ENCODE measurements at regions not wholly inside any gene's neighbourhood (a gene's known extent, or its start where the extent isn't known, plus 50 kb on each side); places are given as distances from the start of the nearest gene placed in this dataset.

GRCh38 chr15:93332168-93332553 lies 243.2 kb upstream of the RGMA start:
- Histone ChIP-seq H3K36me3 (ENCODE audit: control insufficient read depth, insufficient read depth, low read length) (no peaks in the 10 kb centered on the region), H3K4me3 (ENCODE audit: low read depth, low read length) (no peak overlapping the region), H3K27me3 (ENCODE audit: control insufficient read depth, insufficient read depth, low read length) (no peaks in the 10 kb centered on the region)
- TF ChIP-seq CTCF (IDR thresholded peaks at IDR 0.05; ENCODE audit: insufficient read depth, low read depth, low read length) = no peak
- DNase-seq (ENCODE audit: low read depth) = no peak
- CTCF ChIA-PET = no interaction called here
- POLR2A ChIA-PET = no interaction called here

GRCh38 chr15:93331545-93332167 lies 242.6 kb upstream of the RGMA start:
- ChIA-PET POLR2A (no interaction called here), CTCF (no interaction called here)
- Histone ChIP-seq H3K36me3 (ENCODE audit: control insufficient read depth, insufficient read depth, low read length) (no peaks in the 10 kb centered on the region), H3K27me3 (ENCODE audit: control insufficient read depth, insufficient read depth, low read length) (no peaks in the 10 kb centered on the region), H3K4me3 (ENCODE audit: low read depth, low read length) (no peak overlapping the region)
- no peak for DNase-seq (ENCODE audit: low read depth)
- TF ChIP-seq CTCF (IDR thresholded peaks at IDR 0.05; ENCODE audit: insufficient read depth, low read depth, low read length) = no peak

GRCh38 chr15:93330912-93331544 lies 242.0 kb upstream of the RGMA start:
- H3K4me3 ChIP-seq (ENCODE audit: low read depth, low read length) = no peak overlapping the region
- H3K27me3 ChIP-seq (ENCODE audit: control insufficient read depth, insufficient read depth, low read length) = no peaks in the 10 kb centered on the region
- TF ChIP-seq CTCF (IDR thresholded peaks at IDR 0.05; ENCODE audit: insufficient read depth, low read depth, low read length) = no peak
- ChIA-PET CTCF (no interaction called here), POLR2A (no interaction called here)
- no peak for DNase-seq (ENCODE audit: low read depth)
- H3K36me3 ChIP-seq (ENCODE audit: control insufficient read depth, insufficient read depth, low read length) = no peaks in the 10 kb centered on the region

GRCh38 chr15:93327364-93327763 lies 238.4 kb upstream of the RGMA start:
- Histone ChIP-seq H3K36me3 (ENCODE audit: control insufficient read depth, insufficient read depth, low read length) (no peaks in the 10 kb centered on the region), H3K27me3 (ENCODE audit: control insufficient read depth, insufficient read depth, low read length) (no peaks in the 10 kb centered on the region), H3K4me3 (ENCODE audit: low read depth, low read length) (no peak overlapping the region)
- ChIA-PET CTCF (no interaction called here), POLR2A (no interaction called here)
- no peak for TF ChIP-seq CTCF (IDR thresholded peaks at IDR 0.05; ENCODE audit: insufficient read depth, low read depth, low read length)
- no peak for DNase-seq (ENCODE audit: low read depth)

GRCh38 chr15:93324186-93324975 lies 235.4 kb upstream of the RGMA start:
- DNase-seq (ENCODE audit: low read depth) = no peak
- Histone ChIP-seq H3K36me3 (ENCODE audit: control insufficient read depth, insufficient read depth, low read length) (no peaks in the 10 kb centered on the region), H3K4me3 (ENCODE audit: low read depth, low read length) (no peak overlapping the region), H3K27me3 (ENCODE audit: control insufficient read depth, insufficient read depth, low read length) (no peaks in the 10 kb centered on the region)
- POLR2A ChIA-PET = no interaction called here
- TF ChIP-seq CTCF (IDR thresholded peaks at IDR 0.05; ENCODE audit: insufficient read depth, low read depth, low read length) = no peak
- CTCF ChIA-PET = no interaction called here

Measured in BJ (cell line).